ENCODE measurements at regions not wholly inside any gene's neighbourhood (a gene's known extent, or its start where the extent isn't known, plus 50 kb on each side); places are given as distances from the start of the nearest gene placed in this dataset.

- DNase-seq: no peak
Measured at GRCh38 chr11:91742155-91742554, 482.5 kb upstream of the FAT3 start.

- DNase-seq: no peak
Measured at GRCh38 chr11:91731051-91731450, 493.6 kb upstream of the FAT3 start.

DNA sequence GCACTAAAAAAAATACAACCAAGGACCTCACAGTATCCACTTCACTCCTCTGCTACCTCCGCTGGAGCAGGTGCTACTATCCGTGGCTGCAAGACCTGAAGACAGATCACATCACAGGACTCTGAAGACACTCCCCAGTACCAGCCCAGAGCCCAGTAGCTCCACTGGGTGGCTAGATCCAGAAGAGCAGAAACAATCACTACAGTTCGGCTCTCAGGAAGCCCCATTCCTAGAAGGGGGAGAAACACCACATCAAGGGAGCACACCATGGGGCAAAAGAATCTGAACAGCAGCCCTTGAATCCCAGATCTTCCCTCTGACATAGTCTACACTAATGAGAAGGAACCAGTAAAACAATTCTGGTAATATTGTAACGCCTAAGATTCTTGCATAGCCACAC lies 494.0 kb upstream of the FAT3 start:
- DNase-seq: no peak

GRCh38 chr11:91730057-91730456 lies 494.6 kb upstream of the FAT3 start:
- DNase-seq: no peak

- DNase-seq: no peak
Measured at GRCh38 chr11:91717169-91717568, 507.4 kb upstream of the FAT3 start.

DNA sequence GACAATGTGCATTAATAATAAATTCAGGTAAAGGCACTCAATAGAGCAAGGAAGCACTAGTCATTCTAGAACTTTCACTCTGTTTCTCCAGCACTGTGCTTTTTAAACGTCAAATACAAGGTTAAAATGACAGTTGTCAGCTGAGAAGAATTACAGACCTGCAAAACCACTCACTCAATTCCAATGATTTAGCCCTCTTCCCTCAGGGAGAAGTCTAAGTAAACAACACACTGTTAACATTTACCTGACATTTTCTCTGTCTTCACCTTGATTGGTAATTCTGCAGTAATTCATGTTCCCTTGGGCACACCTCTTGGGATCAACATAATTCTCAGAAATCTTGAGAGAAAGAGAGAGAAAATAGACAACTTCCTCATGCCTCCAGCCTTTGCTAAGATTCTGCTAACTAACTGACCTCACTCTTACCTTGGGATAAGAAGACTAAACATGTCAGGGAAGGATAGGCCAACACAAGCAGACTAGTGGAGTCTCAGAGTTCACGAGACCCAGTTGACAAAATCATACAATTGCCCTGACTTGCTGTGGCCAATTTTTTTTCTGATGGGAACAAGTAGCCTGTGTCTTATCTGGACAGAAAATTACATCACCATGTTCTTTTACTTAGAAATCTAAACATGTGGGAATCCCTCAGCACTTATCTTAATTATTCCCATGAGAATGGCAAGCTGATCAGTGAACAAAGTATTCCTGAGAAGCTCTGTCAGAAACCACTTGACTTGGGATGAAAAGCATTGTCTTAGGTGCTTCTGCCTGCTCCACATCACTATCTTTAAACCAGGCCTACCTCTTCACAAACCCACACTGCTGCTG lies 516.8 kb upstream of the FAT3 start:
- DNase-seq: no peak

GRCh38 chr11:91703042-91703441 lies 521.6 kb upstream of the FAT3 start:
- DNase-seq: no peak

- DNase-seq: no peak
Measured at GRCh38 chr11:91700854-91701253, 523.8 kb upstream of the FAT3 start.

DNA sequence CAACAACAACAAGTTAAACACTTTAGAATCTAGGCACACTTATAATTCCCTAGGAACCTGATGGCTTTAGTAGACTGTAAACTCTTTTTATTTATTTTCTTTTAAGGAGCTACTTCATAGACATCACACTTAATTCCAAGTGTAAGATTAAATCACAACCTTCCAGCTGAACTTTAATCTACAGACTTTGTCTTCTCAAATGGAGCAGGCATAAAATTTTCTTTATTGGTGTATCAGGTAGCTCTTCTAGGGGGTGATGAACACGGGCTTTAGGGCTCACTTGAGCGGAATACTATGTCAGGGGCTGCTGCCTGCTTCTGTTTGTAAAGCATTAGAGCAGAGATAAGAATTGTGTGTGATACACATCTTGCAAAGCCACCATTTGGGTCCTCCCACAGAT lies 525.8 kb upstream of the FAT3 start:
- no peak for DNase-seq

GRCh38 chr11:91694331-91694730 lies 530.3 kb upstream of the FAT3 start:
- no peak for DNase-seq

GRCh38 chr11:91691872-91692271 lies 532.7 kb upstream of the FAT3 start:
- DNase-seq: no peak

DNA sequence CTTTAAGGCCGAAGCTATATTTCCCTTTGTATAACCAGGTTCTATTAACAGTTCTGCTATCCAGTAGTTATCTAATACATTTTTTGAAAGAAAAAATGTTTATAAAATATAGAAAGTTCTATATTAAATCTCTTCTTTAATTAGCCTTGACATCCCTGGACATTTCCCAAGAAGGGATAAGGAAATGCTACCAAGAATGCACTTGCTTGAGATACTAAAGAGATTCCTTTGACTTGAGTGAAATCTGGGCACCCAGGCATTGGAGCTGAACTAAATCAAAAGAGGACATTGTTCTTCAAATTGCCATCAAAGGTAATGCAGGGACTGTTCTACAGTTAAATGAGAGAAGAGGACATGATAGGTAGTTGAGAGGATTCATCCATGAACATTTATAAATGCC lies 535.9 kb upstream of the FAT3 start:
- no peak for DNase-seq

DNA sequence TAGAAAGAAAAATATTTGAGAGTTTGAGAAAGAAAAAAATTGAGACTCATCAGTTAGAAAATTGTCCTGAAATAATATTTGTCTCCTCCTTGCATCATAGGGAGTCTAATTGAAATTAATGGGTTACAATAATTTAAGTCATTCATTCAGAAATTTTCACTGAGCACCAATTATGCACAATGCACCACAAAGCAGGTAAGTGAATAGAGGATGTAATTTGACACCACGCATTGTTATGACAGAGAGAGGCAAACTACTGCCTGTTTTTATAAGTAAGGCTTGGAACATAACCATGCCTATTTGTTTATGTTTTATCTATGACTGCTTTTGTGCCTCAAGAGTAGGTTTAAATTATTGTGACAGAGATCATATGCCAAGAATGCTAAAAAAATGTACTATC lies 537.9 kb upstream of the FAT3 start:
- DNase-seq: no peak

DNA sequence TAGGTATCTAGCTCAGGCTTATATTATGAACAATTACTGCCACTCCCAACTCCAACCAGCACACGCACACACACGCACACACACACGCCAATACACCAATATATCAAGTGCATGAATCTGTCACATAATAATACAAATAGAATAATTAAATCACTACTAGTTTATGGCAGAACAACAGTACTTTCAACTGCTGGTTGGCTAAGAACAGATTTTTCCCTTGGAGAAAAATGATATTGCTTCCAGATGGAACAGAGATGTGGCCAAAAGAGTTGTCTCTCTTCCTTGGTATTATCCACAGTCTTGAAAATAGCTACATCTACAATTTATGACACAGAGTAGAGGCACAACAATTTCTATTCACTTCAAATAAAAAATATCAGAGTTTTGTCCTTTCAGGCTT lies 538.3 kb upstream of the FAT3 start:
- no peak for DNase-seq

DNA sequence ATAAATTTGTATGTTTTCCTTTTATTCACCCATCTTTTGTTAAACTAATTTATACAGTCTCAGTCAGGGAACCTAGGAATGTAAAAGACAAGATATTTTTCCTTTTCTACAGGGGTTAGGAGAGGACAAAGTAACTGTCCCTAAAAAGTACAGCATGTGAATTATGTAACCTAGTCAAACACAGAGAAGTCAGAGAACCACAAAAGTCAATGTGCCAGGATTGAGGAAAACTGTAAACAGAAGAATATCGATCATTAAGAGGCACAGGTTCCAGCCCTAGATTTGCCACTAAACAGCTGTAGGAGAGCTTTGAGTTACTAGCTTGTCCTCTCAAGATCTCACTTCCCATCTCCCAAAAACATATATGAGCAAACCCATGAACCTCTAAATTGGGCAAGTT lies 550.9 kb upstream of the FAT3 start:
- no peak for DNase-seq

- DNase-seq: no peak
Measured at GRCh38 chr11:91664521-91664920, 560.1 kb upstream of the FAT3 start.

- DNase-seq: no peak
Measured at GRCh38 chr11:91660036-91660435, 564.6 kb upstream of the FAT3 start.

DNA sequence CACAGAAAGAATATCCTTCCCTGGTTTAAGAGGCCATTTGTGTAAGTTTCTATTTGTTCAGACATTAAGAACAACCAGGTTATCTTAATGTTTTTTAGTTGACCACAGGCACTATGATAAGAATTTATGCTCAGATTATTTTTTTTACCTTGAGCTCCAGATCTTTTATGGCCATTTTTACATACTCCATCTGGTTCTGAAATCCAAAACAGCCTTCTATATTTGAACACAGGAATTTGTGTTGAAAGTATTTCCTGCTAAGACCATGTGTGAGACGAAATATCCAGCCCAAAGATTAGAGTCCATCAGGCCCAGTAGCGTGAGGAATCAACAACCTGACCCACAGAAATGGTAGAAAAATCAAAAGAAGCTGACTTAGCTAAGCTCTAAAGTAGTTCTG lies 569.9 kb upstream of the FAT3 start:
- no peak for DNase-seq

GRCh38 chr11:91653079-91653754 lies 571.4 kb upstream of the FAT3 start:
- DNase-seq: no peak

DNA sequence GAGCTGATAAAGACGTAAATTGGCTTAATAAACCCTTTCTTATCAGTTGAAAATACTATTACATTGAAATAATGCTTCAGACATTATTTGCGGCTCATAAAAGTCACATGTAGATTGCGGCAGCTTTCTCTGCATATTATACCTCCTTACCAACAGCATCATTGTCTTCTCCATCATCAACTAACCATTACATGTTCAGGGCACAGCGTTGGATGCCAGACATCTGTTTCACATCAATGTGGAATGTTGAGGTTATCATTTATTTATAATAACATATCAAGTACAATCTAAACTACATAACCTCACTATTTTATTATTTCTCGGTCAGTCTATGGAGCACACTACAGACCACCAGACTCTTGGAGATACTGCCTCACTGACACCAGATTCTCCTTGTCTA lies 573.8 kb upstream of the FAT3 start:
- no peak for DNase-seq

DNA sequence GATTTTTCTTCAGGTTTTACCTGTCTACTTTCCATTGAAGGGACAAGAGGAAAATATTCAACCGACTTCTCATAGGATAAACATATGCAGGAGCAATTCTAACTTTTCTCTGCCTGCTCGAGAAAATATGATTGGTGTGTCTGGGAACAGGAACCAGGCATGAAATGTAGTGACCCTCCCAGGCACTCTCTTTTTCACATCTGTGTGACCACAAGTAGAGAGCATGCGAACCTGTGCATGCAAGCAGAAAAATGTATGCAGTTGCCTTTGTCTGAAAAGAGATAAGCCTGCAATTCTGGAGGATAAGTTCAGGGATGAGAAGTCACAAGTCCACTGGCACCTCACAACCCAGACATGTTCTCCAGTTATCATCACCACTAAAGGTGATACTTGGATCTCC lies 583.5 kb upstream of the FAT3 start:
- DNase-seq: no peak

DNA sequence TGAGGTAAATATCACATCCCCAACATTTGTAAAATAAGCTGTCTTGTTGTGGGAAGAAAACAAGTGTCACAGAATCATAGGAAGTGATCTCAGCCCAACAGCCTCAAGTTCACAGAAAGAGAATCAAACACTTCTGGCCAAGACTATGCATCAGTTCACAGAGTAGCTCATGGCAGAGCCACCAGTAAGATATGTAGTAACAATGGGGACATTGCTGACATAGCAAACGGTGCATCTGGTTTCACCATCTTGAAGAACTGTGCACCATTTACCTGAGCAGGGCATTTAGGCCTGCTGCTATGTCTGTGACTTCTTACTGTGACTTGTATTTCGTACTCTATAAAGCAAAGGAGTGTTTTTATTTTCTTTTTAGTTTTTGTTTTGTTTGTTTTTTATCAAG lies 585.3 kb upstream of the FAT3 start:
- no peak for DNase-seq

DNA sequence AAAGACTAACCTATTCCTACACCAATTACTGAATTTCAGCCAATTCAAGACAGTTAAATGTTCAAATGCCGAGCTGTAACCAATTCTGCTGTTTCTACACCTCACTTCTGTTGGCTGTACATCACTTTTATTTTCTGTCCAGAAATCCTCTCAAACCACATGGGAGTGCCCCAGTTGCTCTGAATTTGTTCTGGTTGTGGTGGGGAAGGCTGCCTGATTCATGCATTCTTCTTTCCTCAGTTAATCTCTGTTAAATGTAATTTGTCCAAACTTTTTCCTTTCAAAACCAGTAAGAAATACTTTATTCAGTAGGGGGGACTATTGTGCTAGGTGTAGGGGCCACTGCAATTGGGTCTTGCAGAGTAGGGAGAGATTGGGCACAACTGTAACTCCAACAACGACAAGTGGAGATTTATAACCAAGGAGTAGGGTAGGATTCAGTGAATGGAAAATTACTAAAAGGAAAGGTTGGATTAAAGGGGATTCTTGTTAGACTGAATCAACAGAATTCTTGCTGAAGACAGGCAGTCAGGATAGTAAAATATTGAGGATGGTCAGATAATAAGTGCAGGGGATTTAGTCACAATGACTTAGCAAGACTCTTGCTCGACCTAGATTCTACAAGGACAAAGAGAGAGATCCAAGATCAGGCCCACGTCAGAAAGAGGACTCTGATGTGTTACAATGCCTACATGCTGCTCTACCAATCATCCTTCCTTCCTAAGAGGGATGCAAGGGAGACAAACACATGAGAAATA lies 593.5 kb upstream of the FAT3 start:
- no peak for DNase-seq

DNA sequence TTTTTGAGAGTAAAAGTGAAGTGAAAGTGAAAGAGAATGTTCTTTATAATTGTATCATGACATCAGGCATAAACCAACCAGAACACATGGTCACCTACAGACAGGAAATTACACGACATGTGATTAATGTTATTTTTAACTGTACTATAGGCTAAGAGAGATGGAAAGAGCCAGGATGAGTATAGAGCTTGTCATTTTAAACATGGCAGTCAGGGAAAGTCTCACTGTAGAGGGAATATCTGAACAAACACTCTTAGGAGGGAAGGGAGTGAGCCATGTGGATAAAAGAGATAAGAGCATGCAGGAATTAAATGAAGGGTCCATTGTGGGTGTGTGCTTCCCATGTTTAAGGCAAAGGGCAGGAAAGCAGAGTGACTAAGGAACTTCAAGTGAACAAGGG lies 599.1 kb upstream of the FAT3 start:
- no peak for DNase-seq
